Breast epithelium (tissue), 3 donors: ENCODE measurements at regions not wholly inside any gene's neighbourhood (a gene's known extent, or its start where the extent isn't known, plus 50 kb on each side); places are given as distances from the start of the nearest gene placed in this dataset.

Experiments used
- CTCF ChIP-seq, 3 donors: fragments of 450-650 bp; IDR thresholded peaks; one replicate each; pipeline ENCODE4 v1.5.1; 2016 to 2017; ENCODE audit warnings: antibody characterized with exemption in 3 of 3, mild to moderate bottlenecking in 3 of 3, moderate library complexity in 3 of 3
- POLR2A ChIP-seq: fragments of 450-650 bp; IDR thresholded peaks from one replicate; pipeline ENCODE4 v1.6.1; 2016; ENCODE audit warnings: antibody characterized with exemption, mild to moderate bottlenecking, moderate library complexity
- POLR2AphosphoS5 ChIP-seq, 3 donors: sonication (generic); formaldehyde crosslinking; IDR thresholded peaks; one replicate each; pipeline ENCODE4 v1.6.1; 2017; ENCODE audit warnings: antibody characterized with exemption in 3 of 3

DNA sequence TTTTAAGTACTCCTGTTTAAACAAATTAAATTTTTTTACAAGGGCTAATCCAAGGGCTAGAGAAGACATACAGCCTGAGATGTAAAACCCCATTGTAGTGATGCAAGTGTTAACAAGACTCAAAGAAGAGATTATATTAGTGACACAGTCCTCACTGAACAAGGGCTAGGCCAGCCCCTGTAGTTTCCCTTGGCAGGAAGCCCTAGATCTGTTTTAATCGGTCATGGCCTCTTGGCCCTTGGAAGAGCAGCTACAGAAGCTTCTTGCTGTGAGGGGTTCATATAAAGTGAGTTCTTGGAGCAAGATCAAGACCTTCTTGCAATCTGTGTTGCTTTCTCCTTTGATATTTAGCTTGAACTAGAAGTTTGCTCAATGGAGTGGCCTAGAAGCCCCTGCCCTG, 1339.4 kb downstream of the XPNPEP1 start:
- TF ChIP-seq POLR2A (no peak), CTCF (IDR thresholded peaks at IDR 0.05) (no peak), POLR2AphosphoS5 (IDR thresholded peaks at IDR 0.05) (no peak)
